Psoas muscle (tissue), 7 donors: ENCODE measurements at regions not wholly inside any gene's neighbourhood (a gene's known extent, or its start where the extent isn't known, plus 50 kb on each side); places are given as distances from the start of the nearest gene placed in this dataset.

Experiments used
- ATAC-seq, 4 donors: fragments of 200-7000 bp; cut with Tn5 transposase; one replicate each; pipeline ENCODE4 v1.9.1; 2020; ENCODE audit warnings: moderate library complexity in 3 of 4, mild to moderate bottlenecking in 2 of 4
- DNase-seq, 2 donors: peaks; one replicate each; pipeline ENCODE4 v3.0.0-alpha.2; 2020
- H3K27ac ChIP-seq: fragments of 200-600 bp; one replicate; pipeline ENCODE4 v1.8.0; 2022
- H3K27me3 ChIP-seq, 3 donors: fragments of 200-600 bp in 1 of 3; one replicate each; pipeline versions ENCODE4 v1.6.1 to v1.8.0; 2013 to 2022; ENCODE audit warnings: low read length in 2 of 3, mild to moderate bottlenecking in 2 of 3, moderate library complexity in 1 of 3; ENCODE audit not compliant: insufficient read depth in 3 of 3
- H3K36me3 ChIP-seq, 2 donors: fragments of 200-600 bp in 1 of 2; one replicate each; pipeline versions ENCODE4 v1.6.1 to v1.8.0; 2013 to 2022; ENCODE audit warnings: low read depth in 1 of 2, mild to moderate bottlenecking in 1 of 2, moderate library complexity in 1 of 2; ENCODE audit not compliant: insufficient read depth in 1 of 2
- H3K4me1 ChIP-seq: fragments of 200-600 bp; one replicate; pipeline ENCODE4 v1.8.0; 2022
- H3K4me3 ChIP-seq: fragments of 200-600 bp; one replicate; pipeline ENCODE4 v1.8.0; 2022; ENCODE audit warnings: mild to moderate bottlenecking
- H3K9me3 ChIP-seq: fragments of 200-600 bp; one replicate; pipeline ENCODE4 v1.8.0; 2022
- CTCF ChIP-seq: fragments of 200-600 bp; IDR thresholded peaks from one replicate; pipeline ENCODE4 v1.8.0; 2022; ENCODE audit warnings: antibody characterized with exemption
- WGBS, 3 donors: extraction: QIAGEN DNeasy Blood & Tissue Kit; methylation state at CpG; one replicate each; pipeline versions ENCODE4 v1.1.6 to v1.1.7; 2013; 5-methylcytosine and 5-hydroxymethylcytosine counted together
- intact Hi-C, 2 donors: fragments of 100-400 bp; cut with DNase I; formaldehyde crosslinking; loops; one replicate each; pipeline versions ENCODE4 v1.11.0 to v1.14.2; 2022
- donor health status: healthy with polysubstance abuse.
- donor health status: DM: no; HTN: no; CAD: no; lungs with moderate emphysema.
- donor health status: Bipolar disorder and iron deficiency.
- donor health status: healthy.
- donor health status: DM: yes; HTN: yes; CAD: no.
- donor health status: DM: no; HTN: no; CAD: no.
- donor health status: DM: yes; HTN: yes; CAD: no.

GRCh38 chr4:81634165-81634564 is 162.5 kb upstream of the RASGEF1B start:
- Histone ChIP-seq H3K36me3 (no peaks in the 10 kb centered on the region), H3K9me3 (no peaks in the 10 kb centered on the region), H3K27ac (no peak overlapping the region), H3K27me3 (no peaks in the 10 kb centered on the region), H3K4me3 (no peak overlapping the region), H3K4me1 (peaks cover 19% of the 10 kb centered on the region)
- no peak for TF ChIP-seq CTCF
- WGBS, 3 donors, result 85 to 92% (median 91%) methylated on average over 4 of the region's 4 CpGs
- intact Hi-C loops, result no loop called here
- no peak for ATAC-seq
- DNase-seq, result no peak

- TF ChIP-seq CTCF, result no peak
- peaks cover 19% of the 10 kb centered on the region for H3K4me1 ChIP-seq
- intact Hi-C loops, result no loop called here
- no peaks in the 10 kb centered on the region for H3K9me3 ChIP-seq
- H3K4me3 ChIP-seq, result no peak overlapping the region
- DNase-seq (no peak), ATAC-seq (peak in 2 of 4 donors; percentile 42 to 44)
- peak overlapping the region; percentile 63 for H3K27ac ChIP-seq
- no peaks in the 10 kb centered on the region for H3K27me3 ChIP-seq
- 64 to 68% (median 64%) methylated on average over 9 of the region's 9 CpGs for WGBS, 3 donors
- no peaks in the 10 kb centered on the region for H3K36me3 ChIP-seq
Observed at GRCh38 chr4:81632581-81633299, 161.0 kb upstream of the RASGEF1B start.

GRCh38 chr4:81631958-81632441 is 160.3 kb upstream of the RASGEF1B start:
- 35 to 60% (median 43%) methylated on average over 4 of the region's 4 CpGs for WGBS, 3 donors

GRCh38 chr4:81629366-81629765 is 157.7 kb upstream of the RASGEF1B start:
- DNase-seq (no peak), ATAC-seq (no peak)
- Histone ChIP-seq H3K4me1 (peaks cover 19% of the 10 kb centered on the region), H3K27me3 (no peaks in the 10 kb centered on the region), H3K36me3 (no peaks in the 10 kb centered on the region), H3K4me3 (no peak overlapping the region), H3K27ac (no peak overlapping the region), H3K9me3 (no peaks in the 10 kb centered on the region)
- intact Hi-C loops, result no loop called here
- no peak for TF ChIP-seq CTCF
- 68 to 72% (median 69%) methylated on average over 4 of the region's 4 CpGs for WGBS, 3 donors

More at GRCh38 chr4:81631958-81632441, 160.3 kb upstream of the RASGEF1B start:
- Histone ChIP-seq H3K36me3 (no peaks in the 10 kb centered on the region), H3K4me1 (peaks cover 19% of the 10 kb centered on the region), H3K27ac (peak overlapping the region; percentile 66), H3K27me3 (no peaks in the 10 kb centered on the region), H3K4me3 (no peak overlapping the region), H3K9me3 (no peaks in the 10 kb centered on the region)
- TF ChIP-seq CTCF, result no peak
- ATAC-seq (peak; percentile 92 to 97 (median 94)), DNase-seq (no peak)
- intact Hi-C loops, result no loop called here

- TF ChIP-seq CTCF, result no peak
- intact Hi-C loops, result no loop called here
Observed at GRCh38 chr4:81628489-81628888, 156.8 kb upstream of the RASGEF1B start.

More at GRCh38 chr4:81628489-81628888, 156.8 kb upstream of the RASGEF1B start:
- H3K36me3 ChIP-seq, result no peaks in the 10 kb centered on the region
- H3K27ac ChIP-seq, result no peak overlapping the region
- no peaks in the 10 kb centered on the region for H3K9me3 ChIP-seq
- no peak for ATAC-seq
- no peak overlapping the region for H3K4me3 ChIP-seq
- H3K4me1 ChIP-seq, result peaks cover 19% of the 10 kb centered on the region
- DNase-seq, result no peak
- WGBS, 3 donors, result 70 to 78% (median 77%) methylated on average over 3 of the region's 3 CpGs
- H3K27me3 ChIP-seq, result no peaks in the 10 kb centered on the region
